IMR-90 (cell line): ENCODE measurements at regions not wholly inside any gene's neighbourhood (a gene's known extent, or its start where the extent isn't known, plus 50 kb on each side); places are given as distances from the start of the nearest gene placed in this dataset.

ENCODE experiments used
- ATAC-seq: fragments of 200-7000 bp; cut with Tn5 transposase; 2 replicates; pipeline ENCODE4 v1.9.1; 2020; ENCODE audit warnings: low read depth, mild to moderate bottlenecking, moderate library complexity
- BruUV-seq: library from RNA; stranded (reverse); fragments of 400-500 nt; replicated peaks from 2 replicates; lab custom pipeline; 2021; lab: Mats Ljungman, UMichigan
- CTCF ChIA-PET: fragments of 300-600 bp; formaldehyde crosslinking; extraction: SDS; loops from one replicate; lab custom pipeline; 2021; ENCODE audit warnings: antibody characterized with exemption; lab: Yijun Ruan, JAX
- POLR2A ChIA-PET: fragments of 300-600 bp; sonication (Branson Sonifier 250); formaldehyde crosslinking; loops from one replicate; lab custom pipeline; 2022; ENCODE audit warnings: antibody characterized with exemption; ENCODE audit not compliant: unreplicated experiment; lab: Charles Lee
- DNase-seq: peaks from one replicate; pipeline ENCODE4 v3.0.0; 2013
- H2AFZ ChIP-seq: replicated peaks from 2 replicates; pipeline ENCODE3; 2013; ENCODE audit warnings: low read length, mild to moderate bottlenecking; ENCODE audit not compliant: poor library complexity
- H2AK5ac ChIP-seq: 2 replicates; pipeline ENCODE4 v1.6.1; 2013; ENCODE audit warnings: low read depth, low read length, inconsistent platforms
- H2AK9ac ChIP-seq: replicated peaks from 2 replicates; pipeline ENCODE3; 2013; ENCODE audit warnings: mild to moderate bottlenecking, low read depth, low read length, moderate library complexity; ENCODE audit not compliant: poor library complexity
- H2BK120ac ChIP-seq: 2 replicates; pipeline ENCODE4 v1.6.1; 2013; ENCODE audit warnings: low read depth, low read length, inconsistent platforms
- H2BK15ac ChIP-seq: 3 replicates; pipeline ENCODE4 v1.6.1; 2013; ENCODE audit warnings: low read depth, low read length, inconsistent platforms
- H2BK20ac ChIP-seq: 2 replicates; pipeline ENCODE4 v1.6.1; 2013; ENCODE audit warnings: low read depth, mild to moderate bottlenecking, inconsistent platforms, low read length, moderate library complexity
- H2BK5ac ChIP-seq: 2 replicates; pipeline ENCODE4 v1.6.1; 2013; ENCODE audit warnings: mild to moderate bottlenecking, low read depth, low read length, inconsistent platforms; ENCODE audit not compliant: poor library complexity, severe bottlenecking
- H3K14ac ChIP-seq: replicated peaks from 2 replicates; pipeline ENCODE4 v1.6.1; 2013; ENCODE audit warnings: low read depth, low read length, inconsistent platforms
- H3K18ac ChIP-seq: 2 replicates; pipeline ENCODE4 v1.6.1; 2013; ENCODE audit warnings: low read depth, low read length, control low read depth
- H3K23ac ChIP-seq: 2 replicates; pipeline ENCODE4 v1.6.1; 2013; ENCODE audit warnings: low read depth, low read length, inconsistent platforms
- H3K27ac ChIP-seq: 2 replicates; pipeline ENCODE4 v1.5.1; 2013; ENCODE audit warnings: mild to moderate bottlenecking, control low read depth, low read length; ENCODE audit not compliant: insufficient read depth
- H3K27me3 ChIP-seq: 2 replicates; pipeline ENCODE4 v1.6.1; 2013; ENCODE audit warnings: low read length; ENCODE audit not compliant: control insufficient read depth, insufficient read depth
- H3K36me3 ChIP-seq: 2 replicates; pipeline ENCODE4 v1.6.1; 2013; ENCODE audit warnings: low read length, mixed read lengths; ENCODE audit not compliant: control insufficient read depth, insufficient read depth
- H3K4ac ChIP-seq: 2 replicates; pipeline ENCODE4 v1.6.1; 2013; ENCODE audit warnings: low read depth, low read length, inconsistent platforms
- H3K4me1 ChIP-seq: 2 replicates; pipeline ENCODE4 v1.6.1; 2013; ENCODE audit warnings: low read length, mixed read lengths; ENCODE audit not compliant: control insufficient read depth, insufficient read depth
- H3K4me2 ChIP-seq: 2 replicates; pipeline ENCODE4 v1.6.1; 2013; ENCODE audit warnings: low read depth, mild to moderate bottlenecking, control low read depth, low read length, moderate library complexity
- H3K4me3 ChIP-seq: 2 replicates; pipeline ENCODE4 v1.5.1; 2013; ENCODE audit warnings: low read depth, mild to moderate bottlenecking, control low read depth, low read length, moderate library complexity; ENCODE audit not compliant: insufficient read depth
- H3K56ac ChIP-seq: 2 replicates; pipeline ENCODE4 v1.6.1; 2013; ENCODE audit warnings: low read length, inconsistent platforms; ENCODE audit not compliant: insufficient read depth; ENCODE audit errors: extremely low read depth
- H3K79me1 ChIP-seq, 2 experiments: 2 replicates each; pipeline ENCODE4 v1.6.1; 2013; ENCODE audit warnings: low read length in 2 of 2, inconsistent platforms in 1 of 2, low read depth in 1 of 2
- H3K9ac ChIP-seq: 2 replicates; pipeline ENCODE4 v1.6.1; 2013; ENCODE audit warnings: low read depth, low read length, control low read depth
- H3K9me1 ChIP-seq: 2 replicates; pipeline ENCODE4 v1.6.1; 2013; ENCODE audit warnings: low read length, inconsistent platforms; ENCODE audit not compliant: insufficient read depth
- H3K9me3 ChIP-seq: 2 replicates; pipeline ENCODE4 v1.6.1; 2013; ENCODE audit warnings: low read length; ENCODE audit not compliant: control insufficient read depth, insufficient read depth
- H4K20me1 ChIP-seq: 2 replicates; pipeline ENCODE4 v1.6.1; 2013; ENCODE audit warnings: low read length, inconsistent platforms; ENCODE audit not compliant: insufficient read depth
- H4K5ac ChIP-seq: 2 replicates; pipeline ENCODE4 v1.6.1; 2013; ENCODE audit warnings: mild to moderate bottlenecking, low read depth, low read length, control low read depth
- H4K8ac ChIP-seq, 2 experiments: 2 replicates each; pipeline ENCODE4 v1.6.1; 2013; ENCODE audit warnings: low read depth in 2 of 2, low read length in 2 of 2, control low read depth in 1 of 2, inconsistent platforms in 1 of 2
- H4K91ac ChIP-seq: 2 replicates; pipeline ENCODE4 v1.6.1; 2013; ENCODE audit warnings: low read depth, low read length, inconsistent platforms; ENCODE audit not compliant: insufficient read depth
- BHLHE40 ChIP-seq: fragments of 150-350 bp; IDR thresholded peaks from 2 replicates; pipeline ENCODE4 v1.6.1; 2016; ENCODE audit warnings: mild to moderate bottlenecking, low read depth, low read length
- CEBPB ChIP-seq: IDR thresholded peaks from 2 replicates; pipeline ENCODE4 v1.6.1; 2012; ENCODE audit warnings: low read depth, low read length, improper control_type of control experiment
- CHD1 ChIP-seq: IDR thresholded peaks from 2 replicates; pipeline ENCODE4 v1.6.1; 2012; ENCODE audit warnings: low read depth, low read length, improper control_type of control experiment
- CTCF ChIP-seq: conservative IDR thresholded peaks from 2 replicates; pipeline ENCODE4 v1.5.1; 2012; ENCODE audit warnings: mild to moderate bottlenecking, low read depth, low read length, improper control_type of control experiment
- FOS ChIP-seq: fragments of 150-350 bp; IDR thresholded peaks from 2 replicates; pipeline ENCODE4 v1.6.1; 2016; ENCODE audit warnings: low read depth, low read length
- MAFK ChIP-seq: IDR thresholded peaks from 2 replicates; pipeline ENCODE4 v1.6.1; 2012; ENCODE audit warnings: low read depth, low read length, improper control_type of control experiment
- MAZ ChIP-seq: IDR thresholded peaks from 2 replicates; pipeline ENCODE4 v1.6.1; 2012; ENCODE audit warnings: low read depth, mild to moderate bottlenecking, low read length, improper control_type of control experiment, moderate library complexity, borderline replicate concordance
- MXI1 ChIP-seq: IDR thresholded peaks from 2 replicates; pipeline ENCODE4 v1.6.1; 2012; ENCODE audit warnings: low read depth, mild to moderate bottlenecking, low read length, moderate library complexity, borderline replicate concordance
- NFE2L2 ChIP-seq: fragments of 150-350 bp; IDR thresholded peaks from 2 replicates; pipeline ENCODE4 v1.6.1; 2016; ENCODE audit warnings: low read depth, mild to moderate bottlenecking, low read length
- POLR2A ChIP-seq: IDR thresholded peaks from 2 replicates; pipeline ENCODE4 v1.6.1; 2012; ENCODE audit warnings: mild to moderate bottlenecking, low read depth, low read length
- RAD21 ChIP-seq: IDR thresholded peaks from 2 replicates; pipeline ENCODE4 v1.6.1; 2012; ENCODE audit warnings: low read length, improper control_type of control experiment
- RCOR1 ChIP-seq: IDR thresholded peaks from 2 replicates; pipeline ENCODE4 v1.6.1; 2012; ENCODE audit warnings: mild to moderate bottlenecking, low read length, improper control_type of control experiment; ENCODE audit not compliant: insufficient replicate concordance
- RFX5 ChIP-seq: IDR thresholded peaks from 2 replicates; pipeline ENCODE4 v1.8.0; 2012; ENCODE audit warnings: low read depth, mild to moderate bottlenecking, low read length, moderate library complexity
- SMC3 ChIP-seq: fragments of 150-350 bp; IDR thresholded peaks from 2 replicates; pipeline ENCODE4 v1.6.1; 2016; ENCODE audit warnings: low read depth, mild to moderate bottlenecking, antibody characterized with exemption, low read length, moderate library complexity
- USF2 ChIP-seq: fragments of 150-350 bp; IDR thresholded peaks from 2 replicates; pipeline ENCODE4 v1.6.1; 2017; ENCODE audit warnings: mild to moderate bottlenecking, antibody characterized with exemption, low read length, low read depth
- WGBS, 2 experiments: methylation state at CpG; one replicate each; pipeline versions ENCODE4 v1.1.5 to v1.1.7; 2013; ENCODE audit warnings: missing lambda C conversion rate in 2 of 2; ENCODE audit not compliant: insufficient read length in 1 of 2; ENCODE audit errors: extremely low coverage in 2 of 2; 5-methylcytosine and 5-hydroxymethylcytosine counted together
- dilution Hi-C: fragments of 300-500 bp; cut with HindIII; formaldehyde crosslinking; loops from one replicate; pipeline ENCODE4 v1.14.3; 2018; ENCODE audit warnings: low sequenced_read_pairs; ENCODE audit not compliant: unreplicated experiment
- in situ Hi-C: fragments of 300-500 bp; cut with MboI; formaldehyde crosslinking; loops from 3 replicates; pipeline ENCODE4 v1.14.3; 2019; ENCODE audit warnings: low sequenced_read_pairs, inconsistent platforms, mixed read lengths
- intact Hi-C: fragments of 100-400 bp; cut with micrococcal nuclease; formaldehyde crosslinking; loops from 2 replicates; pipeline ENCODE4 v1.10.0; 2022
- TF ChIP-seq, protein P1 (sequence below): fragments of 150-350 bp; IDR thresholded peaks from 2 replicates; pipeline ENCODE4 v1.6.1; 2016; ENCODE audit warnings: low read depth, mild to moderate bottlenecking, low read length, moderate library complexity, borderline replicate concordance

GRCh38 chr10:90560331-90560730 is 297.5 kb downstream of the HTR7 start:
- Histone ChIP-seq H2BK20ac (no peak overlapping the region), H3K4me2 (no peak overlapping the region), H3K36me3 (no peaks in the 10 kb centered on the region), H2AK5ac (no peak overlapping the region), H3K18ac (no peak overlapping the region), H2BK15ac (no peak overlapping the region), H3K9ac (no peak overlapping the region), H3K9me1 (no peaks in the 10 kb centered on the region), H3K4ac (no peak overlapping the region), H3K23ac (no peak overlapping the region), H2BK120ac (no peak overlapping the region), H4K91ac (no peak overlapping the region), H3K9me3 (no peaks in the 10 kb centered on the region), H3K4me1 (no peaks in the 10 kb centered on the region), H3K4me3 (no peak overlapping the region), H3K56ac (no peak overlapping the region), H2AFZ (no peak overlapping the region), H3K27ac (no peak overlapping the region), H4K8ac (no peak overlapping the region), H4K20me1 (no peaks in the 10 kb centered on the region), H3K79me1 (no peaks in the 10 kb centered on the region), H3K14ac (no peak overlapping the region), H4K5ac (no peak overlapping the region), H3K27me3 (no peaks in the 10 kb centered on the region; the same call in 1 of the 2 replicates), H2AK9ac (no peak overlapping the region), H2BK5ac (no peak overlapping the region)
- POLR2A ChIA-PET, result interaction anchor here (0.6 kb wide), 1 partner anchor 917 kb away, joined by 3 read pairs; no protein-coding TSS in a partner anchor
- in situ Hi-C loops, result no loop called here
- no peak for ATAC-seq
- dilution Hi-C loops, result no loop called here
- DNase-seq, result no peak
- no TSS peak for BruUV-seq
- no peak for TF ChIP-seq POLR2A
- no peak for TF ChIP-seq BHLHE40
- no peak for TF ChIP-seq MXI1
- TF ChIP-seq RAD21, result no peak
- no peak for TF ChIP-seq CEBPB
- TF ChIP-seq USF2, result no peak
- no peak for TF ChIP-seq RFX5
- TF ChIP-seq MAZ, result no peak
- TF ChIP-seq CHD1, result no peak
- no peak for TF ChIP-seq FOS
- TF ChIP-seq, protein P1, sequence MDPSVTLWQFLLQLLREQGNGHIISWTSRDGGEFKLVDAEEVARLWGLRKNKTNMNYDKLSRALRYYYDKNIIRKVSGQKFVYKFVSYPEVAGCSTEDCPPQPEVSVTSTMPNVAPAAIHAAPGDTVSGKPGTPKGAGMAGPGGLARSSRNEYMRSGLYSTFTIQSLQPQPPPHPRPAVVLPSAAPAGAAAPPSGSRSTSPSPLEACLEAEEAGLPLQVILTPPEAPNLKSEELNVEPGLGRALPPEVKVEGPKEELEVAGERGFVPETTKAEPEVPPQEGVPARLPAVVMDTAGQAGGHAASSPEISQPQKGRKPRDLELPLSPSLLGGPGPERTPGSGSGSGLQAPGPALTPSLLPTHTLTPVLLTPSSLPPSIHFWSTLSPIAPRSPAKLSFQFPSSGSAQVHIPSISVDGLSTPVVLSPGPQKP, result no peak
- no peak for TF ChIP-seq CTCF
- no peak for TF ChIP-seq NFE2L2
- TF ChIP-seq RCOR1, result no peak
- no peak for TF ChIP-seq SMC3
- TF ChIP-seq MAFK, result no peak
- CTCF ChIA-PET, result no interaction called here
- no CpG with 5 or more reads among the region's 2 CpGs for WGBS, 2 experiments
- intact Hi-C loops, result no loop called here
